Liver (tissue), 3 donors: ENCODE measurements at regions not wholly inside any gene's neighbourhood (a gene's known extent, or its start where the extent isn't known, plus 50 kb on each side); places are given as distances from the start of the nearest gene placed in this dataset.

Experiments used
- ATF3 ChIP-seq: IDR thresholded peaks from 2 replicates; pipeline ENCODE4 v1.6.1; 2016; ENCODE audit warnings: antibody characterized with exemption
- CTCF ChIP-seq: fragments of 150-350 bp; IDR thresholded peaks from 2 replicates; pipeline ENCODE4 v1.5.1; 2017; ENCODE audit warnings: improper control_type of control experiment, low read depth, low read length; ENCODE audit not compliant: missing input control
- GABPA ChIP-seq, 2 donors: IDR thresholded peaks in 1 of 2; conservative IDR thresholded peaks in 1 of 2; 2 replicates each; pipeline ENCODE4 v1.6.1; 2016; ENCODE audit warnings: antibody characterized with exemption in 2 of 2, mild to moderate bottlenecking in 1 of 2, moderate library complexity in 1 of 2
- YY1 ChIP-seq: IDR thresholded peaks from 2 replicates; pipeline ENCODE4 v1.6.1; 2016; ENCODE audit warnings: antibody characterized with exemption, mild to moderate bottlenecking
- donor health status: healthy.
- donor health status: healthy.

GRCh38 chr5:35341189-35341588, 110.9 kb upstream of the PRLR start:
- no peak for TF ChIP-seq GABPA (IDR thresholded peaks at IDR 0.05 in 1 of 2, conservative IDR thresholded peaks at IDR 0.05 in 1 of 2)
- no peak for TF ChIP-seq ATF3
- no peak for TF ChIP-seq CTCF
- TF ChIP-seq YY1, result no peak
